T-helper 22 cell (primary cell): ENCODE measurements at regions not wholly inside any gene's neighbourhood (a gene's known extent, or its start where the extent isn't known, plus 50 kb on each side); places are given as distances from the start of the nearest gene placed in this dataset.

Source experiments
- DNase-seq: peaks from one replicate; pipeline ENCODE4 v3.0.0-alpha.2; 2020; ENCODE audit warnings: low read depth

- DNase-seq: no peak
Observed at GRCh38 chr6:168883410-168884049, 370.1 kb downstream of the THBS2 start.

GRCh38 chr6:168880271-168880670 is 373.4 kb downstream of the THBS2 start:
- no peak for DNase-seq

- DNase-seq: no peak
Observed at GRCh38 chr6:168877821-168878282, 375.8 kb downstream of the THBS2 start.

GRCh38 chr6:168876956-168877355 is 376.7 kb downstream of the THBS2 start:
- no peak for DNase-seq

- no peak for DNase-seq
Observed at GRCh38 chr6:168875811-168876576, 377.7 kb downstream of the THBS2 start.

GRCh38 chr6:168874637-168875036 is 379.0 kb downstream of the THBS2 start:
- DNase-seq: no peak

GRCh38 chr6:168873278-168874190 is 380.1 kb downstream of the THBS2 start:
- no peak for DNase-seq

- DNase-seq: no peak
Observed at GRCh38 chr6:168871642-168872315, 381.9 kb downstream of the THBS2 start.

- no peak for DNase-seq
Observed at GRCh38 chr6:168870982-168871381, 382.7 kb downstream of the THBS2 start.

- DNase-seq: no peak
Observed at GRCh38 chr6:168867247-168868102, 386.2 kb downstream of the THBS2 start.

GRCh38 chr6:168866534-168866933 is 387.1 kb downstream of the THBS2 start:
- no peak for DNase-seq

- DNase-seq: no peak
Observed at GRCh38 chr6:168865522-168865921, 388.1 kb downstream of the THBS2 start.

GRCh38 chr6:168864541-168865460 is 388.8 kb downstream of the THBS2 start:
- DNase-seq: no peak

- DNase-seq: no peak
Observed at GRCh38 chr6:168863467-168863866, 390.2 kb downstream of the THBS2 start.

- no peak for DNase-seq
Observed at GRCh38 chr6:168862346-168862980, 391.2 kb downstream of the THBS2 start.

GRCh38 chr6:168860987-168861386 is 392.7 kb downstream of the THBS2 start:
- no peak for DNase-seq

GRCh38 chr6:168860341-168860740 is 393.3 kb downstream of the THBS2 start:
- DNase-seq: no peak

GRCh38 chr6:168858926-168859325 is 394.7 kb downstream of the THBS2 start:
- no peak for DNase-seq

GRCh38 chr6:168856914-168857313 is 396.7 kb downstream of the THBS2 start:
- no peak for DNase-seq
